ENCODE measurements at regions not wholly inside any gene's neighbourhood (a gene's known extent, or its start where the extent isn't known, plus 50 kb on each side); places are given as distances from the start of the nearest gene placed in this dataset.

- TF ChIP-seq CTCF (IDR thresholded peaks at IDR 0.05; ENCODE audit: insufficient read depth, low read depth, low read length): no peak
- no peak for TF ChIP-seq EZH2 (IDR thresholded peaks at IDR 0.05; ENCODE audit: insufficient read depth, low read length)
Observed at GRCh38 chr17:34755981-34756636, 176.7 kb downstream of the TMEM132E start.
